GM23248 (cell line): ENCODE measurements at regions not wholly inside any gene's neighbourhood (a gene's known extent, or its start where the extent isn't known, plus 50 kb on each side); places are given as distances from the start of the nearest gene placed in this dataset.
A peak's percentile ranks its signal among the peaks of the same experiment; 100 is the strongest.

Experiments
- DNase-seq: peaks from one replicate; pipeline ENCODE4 v3.0.0-alpha.2; 2015
- H2AFZ ChIP-seq: fragments of 200-600 bp; sonication (generic); 2 replicates; pipeline ENCODE4 v1.6.1; 2016; ENCODE audit warnings: antibody characterized with exemption
- H3F3A ChIP-seq: fragments of 200-600 bp; sonication (generic); 2 replicates; pipeline ENCODE4 v1.6.1; 2016; ENCODE audit warnings: mild to moderate bottlenecking, antibody characterized with exemption, mixed run types; ENCODE audit not compliant: insufficient read depth
- H3K27ac ChIP-seq: fragments of 200-600 bp; sonication (generic); 2 replicates; pipeline ENCODE4 v1.5.1; 2016; ENCODE audit warnings: mild to moderate bottlenecking
- H3K27me3 ChIP-seq: fragments of 200-600 bp; sonication (generic); replicated peaks from 2 replicates; pipeline ENCODE4 v1.6.1; 2016; ENCODE audit warnings: mild to moderate bottlenecking; ENCODE audit not compliant: insufficient read depth
- H3K36me3 ChIP-seq: fragments of 200-600 bp; sonication (generic); 2 replicates; pipeline ENCODE4 v1.6.1; 2016; ENCODE audit warnings: low read depth, mild to moderate bottlenecking
- H3K4me1 ChIP-seq: fragments of 200-600 bp; sonication (generic); 2 replicates; pipeline ENCODE4 v1.6.1; 2016; ENCODE audit warnings: mild to moderate bottlenecking; ENCODE audit not compliant: insufficient read depth
- H3K4me2 ChIP-seq: fragments of 200-600 bp; sonication (generic); one replicate; pipeline ENCODE4 v1.6.1; 2016; ENCODE audit warnings: mild to moderate bottlenecking; ENCODE audit not compliant: unreplicated experiment
- H3K4me3 ChIP-seq: fragments of 200-600 bp; sonication (generic); 2 replicates; pipeline ENCODE4 v1.5.1; 2016; ENCODE audit warnings: mild to moderate bottlenecking
- H3K79me2 ChIP-seq: fragments of 200-600 bp; sonication (generic); 2 replicates; pipeline ENCODE4 v1.6.1; 2016; ENCODE audit warnings: mild to moderate bottlenecking; ENCODE audit not compliant: insufficient read depth
- H3K9ac ChIP-seq: fragments of 200-600 bp; sonication (generic); 2 replicates; pipeline ENCODE4 v1.6.1; 2016; ENCODE audit warnings: mild to moderate bottlenecking
- H3K9me2 ChIP-seq: fragments of 200-600 bp; sonication (generic); 2 replicates; pipeline ENCODE4 v1.6.1; 2016; ENCODE audit warnings: mixed run types, mild to moderate bottlenecking, moderate library complexity; ENCODE audit not compliant: insufficient read depth
- H3K9me3 ChIP-seq: fragments of 200-600 bp; sonication (generic); one replicate; pipeline ENCODE4 v1.6.1; 2017; ENCODE audit warnings: low read depth
- H4K20me1 ChIP-seq: fragments of 200-600 bp; sonication (generic); 2 replicates; pipeline ENCODE4 v1.6.0; 2016; ENCODE audit not compliant: insufficient read depth
- EZH2 ChIP-seq: fragments of 200-600 bp; sonication (generic); IDR thresholded peaks from 2 replicates; pipeline ENCODE4 v1.6.1; 2018; ENCODE audit warnings: antibody characterized with exemption, mild to moderate bottlenecking; ENCODE audit not compliant: insufficient read depth, poor library complexity, severe bottlenecking
- EZH2phosphoT487 ChIP-seq: fragments of 200-600 bp; sonication (generic); IDR thresholded peaks from 2 replicates; pipeline ENCODE4 v1.6.1; 2018; ENCODE audit warnings: antibody characterized with exemption, moderate library complexity, mild to moderate bottlenecking, low read depth; ENCODE audit not compliant: insufficient read depth
- WGBS, 2 experiments: methylation state at CpG; one replicate each; pipeline ENCODE4 v1.1.6; 2015 to 2017; ENCODE audit warnings: low lambda C conversion rate in 2 of 2, low coverage in 1 of 2; ENCODE audit errors: missing lambda C conversion rate in 2 of 2; 5-methylcytosine and 5-hydroxymethylcytosine counted together
- in situ Hi-C: fragments of 300-500 bp; cut with MboI; formaldehyde crosslinking; loops from 2 replicates; pipeline ENCODE4 v1.15.0; 2020

DNA sequence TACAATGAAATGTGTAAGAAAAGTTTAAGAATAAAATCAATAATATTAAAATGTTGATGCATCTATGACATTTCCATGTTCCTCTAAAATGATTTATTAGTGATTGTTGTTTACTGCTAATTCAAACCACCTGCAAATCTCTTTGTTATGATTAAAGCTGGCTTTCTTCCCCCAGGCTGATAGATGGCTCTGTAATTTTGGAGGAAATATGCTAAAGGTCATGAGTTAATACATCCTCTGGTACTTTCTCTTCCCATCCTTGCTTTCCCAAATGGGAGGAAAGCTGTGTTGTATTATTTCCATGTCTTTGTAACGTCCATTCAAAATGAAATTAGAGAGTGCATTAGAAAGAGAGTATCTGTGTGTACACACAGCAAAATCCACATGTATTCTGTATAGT lies 139.5 kb upstream of the TMCO5A start:
- Histone ChIP-seq H3K4me2 (no peak overlapping the region), H3K27me3 (no peaks in the 10 kb centered on the region), H3K4me1 (peaks cover 5% of the 10 kb centered on the region), H3K36me3 (no peaks in the 10 kb centered on the region), H3F3A (no peaks in the 10 kb centered on the region), H3K4me3 (no peak overlapping the region), H3K79me2 (no peaks in the 10 kb centered on the region), H3K9me3 (no peaks in the 10 kb centered on the region), H2AFZ (no peak overlapping the region), H3K9ac (no peak overlapping the region), H4K20me1 (no peaks in the 10 kb centered on the region), H3K9me2 (no peaks in the 10 kb centered on the region), H3K27ac (no peak overlapping the region)
- no peak for DNase-seq
- 7 to 9% methylated on average over 1 of the region's 1 CpG for WGBS, 2 experiments
- TF ChIP-seq EZH2phosphoT487 (no peak), EZH2 (no peak)
- in situ Hi-C loops = no loop called here

DNA sequence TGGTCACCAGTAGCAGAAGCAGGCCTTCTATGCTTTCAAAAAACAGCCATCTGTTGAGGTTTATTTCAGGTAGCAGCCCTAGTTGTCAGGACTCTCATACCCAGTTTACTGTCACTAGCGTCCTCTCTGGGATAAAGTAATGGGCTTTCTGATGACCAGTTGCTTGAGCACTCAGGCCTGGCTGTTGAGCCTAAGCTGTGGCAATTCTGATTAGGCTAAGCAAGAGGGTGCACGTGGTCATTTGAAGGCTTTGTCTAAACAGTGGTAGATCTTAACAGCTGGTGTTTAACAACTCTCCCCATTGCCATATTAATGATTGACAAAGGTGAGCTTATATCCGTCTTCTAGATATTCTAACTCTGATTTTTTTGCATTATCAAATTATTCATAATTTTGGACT lies 132.9 kb upstream of the TMCO5A start:
- Histone ChIP-seq H3K4me2 (no peak overlapping the region), H3K27ac (no peak overlapping the region), H3F3A (no peaks in the 10 kb centered on the region), H3K4me3 (no peak overlapping the region), H4K20me1 (no peaks in the 10 kb centered on the region), H3K9ac (no peak overlapping the region), H2AFZ (no peak overlapping the region), H3K27me3 (no peaks in the 10 kb centered on the region), H3K4me1 (no peaks in the 10 kb centered on the region), H3K9me3 (no peaks in the 10 kb centered on the region), H3K79me2 (no peaks in the 10 kb centered on the region), H3K36me3 (no peaks in the 10 kb centered on the region), H3K9me2 (no peaks in the 10 kb centered on the region)
- TF ChIP-seq EZH2phosphoT487 (no peak), EZH2 (no peak)
- in situ Hi-C loops = no loop called here
- WGBS, 2 experiments = 66 to 71% methylated on average over 3 of the region's 3 CpGs
- DNase-seq = no peak

DNA sequence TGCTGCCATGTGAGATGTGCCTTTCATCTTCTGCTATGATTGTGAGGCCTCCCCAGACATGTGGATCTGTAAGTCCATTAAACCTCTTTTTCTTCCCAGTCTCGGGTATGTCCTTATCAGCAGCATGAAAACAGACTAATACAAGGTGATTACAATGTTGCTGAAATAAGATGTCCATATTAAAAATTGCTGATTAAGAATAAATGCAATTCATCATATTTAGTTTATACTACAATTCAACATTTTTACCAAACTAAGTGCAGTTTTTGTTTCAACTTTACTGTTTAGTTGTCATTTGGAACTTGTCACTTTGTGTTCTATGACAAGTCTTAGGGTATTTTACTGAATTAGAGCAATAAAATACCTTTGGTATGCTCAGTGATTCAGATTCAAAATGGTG lies 127.6 kb upstream of the TMCO5A start:
- H3K79me2 ChIP-seq = no peaks in the 10 kb centered on the region
- H3K9me3 ChIP-seq = no peaks in the 10 kb centered on the region
- in situ Hi-C loops = no loop called here
- no peak overlapping the region for H2AFZ ChIP-seq
- H3K9me2 ChIP-seq = no peaks in the 10 kb centered on the region
- H3K36me3 ChIP-seq = no peaks in the 10 kb centered on the region
- 33 to 57% methylated on average over 1 of the region's 1 CpG for WGBS, 2 experiments
- H3F3A ChIP-seq = no peaks in the 10 kb centered on the region
- no peak overlapping the region for H3K4me3 ChIP-seq
- no peak overlapping the region for H3K27ac ChIP-seq
- H3K4me1 ChIP-seq = no peaks in the 10 kb centered on the region
- H3K9ac ChIP-seq = no peak overlapping the region
- no peak overlapping the region for H3K4me2 ChIP-seq
- H4K20me1 ChIP-seq = no peaks in the 10 kb centered on the region
- TF ChIP-seq EZH2 (no peak), EZH2phosphoT487 (no peak)
- no peak for DNase-seq
- H3K27me3 ChIP-seq = no peaks in the 10 kb centered on the region

DNA sequence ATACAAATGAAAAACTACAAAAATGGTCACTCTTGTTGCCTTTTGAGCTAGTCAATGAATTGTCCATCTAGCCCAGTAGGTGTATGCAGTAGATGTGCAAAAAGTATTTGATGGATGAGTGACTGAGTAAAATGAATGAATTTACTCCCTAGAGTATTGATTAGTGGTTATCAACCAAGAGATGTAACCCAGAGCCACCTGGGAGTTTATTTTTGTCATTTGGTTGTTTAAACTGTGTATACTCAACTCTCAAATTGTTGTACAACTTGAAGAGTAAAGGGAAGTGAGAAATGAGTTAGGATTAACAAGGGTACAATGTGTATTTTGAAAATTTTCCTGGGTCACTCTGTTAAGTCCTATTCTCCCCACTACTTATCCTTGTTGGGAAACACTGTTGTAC lies 124.1 kb upstream of the TMCO5A start:
- H3K4me1 ChIP-seq = no peaks in the 10 kb centered on the region
- H3K27me3 ChIP-seq = no peaks in the 10 kb centered on the region
- no peaks in the 10 kb centered on the region for H4K20me1 ChIP-seq
- H3K9me2 ChIP-seq = no peaks in the 10 kb centered on the region
- in situ Hi-C loops = no loop called here
- no peaks in the 10 kb centered on the region for H3F3A ChIP-seq
- no peaks in the 10 kb centered on the region for H3K36me3 ChIP-seq
- no peak overlapping the region for H3K9ac ChIP-seq
- no peaks in the 10 kb centered on the region for H3K9me3 ChIP-seq
- TF ChIP-seq EZH2 = no peak
- no peak for TF ChIP-seq EZH2phosphoT487
- no peak overlapping the region for H2AFZ ChIP-seq
- no peak overlapping the region for H3K4me3 ChIP-seq
- no peak overlapping the region for H3K27ac ChIP-seq
- H3K79me2 ChIP-seq = no peaks in the 10 kb centered on the region
- no peak for DNase-seq
- no peak overlapping the region for H3K4me2 ChIP-seq

DNA sequence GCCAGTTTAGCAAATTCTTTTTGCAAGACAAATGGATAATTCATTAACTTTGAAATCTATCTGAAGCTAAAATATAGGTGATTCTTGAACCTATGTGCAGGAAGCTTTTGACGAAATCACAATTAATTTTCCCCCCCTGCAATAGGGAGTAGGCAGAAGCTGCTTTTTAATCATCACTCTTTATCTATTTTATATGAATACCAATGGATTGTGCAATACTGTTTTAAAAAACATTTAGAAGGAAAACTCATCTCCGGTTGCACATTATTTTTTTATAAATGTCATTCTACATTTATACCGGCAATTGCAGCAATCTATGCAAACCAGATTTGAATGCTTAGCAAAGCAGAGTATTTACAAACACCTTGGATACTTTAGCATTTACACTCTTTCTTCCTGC lies 121.1 kb upstream of the TMCO5A start:
- Histone ChIP-seq H3K4me3 (no peak overlapping the region), H3K27ac (no peak overlapping the region), H3K27me3 (no peaks in the 10 kb centered on the region), H3K9me2 (no peaks in the 10 kb centered on the region), H3K79me2 (no peaks in the 10 kb centered on the region), H3K36me3 (no peaks in the 10 kb centered on the region), H3F3A (no peaks in the 10 kb centered on the region), H2AFZ (no peak overlapping the region), H4K20me1 (no peaks in the 10 kb centered on the region), H3K9ac (no peak overlapping the region), H3K4me2 (no peak overlapping the region), H3K4me1 (no peaks in the 10 kb centered on the region), H3K9me3 (no peaks in the 10 kb centered on the region)
- peak; percentile 12 for DNase-seq
- TF ChIP-seq EZH2 = no peak
- no peak for TF ChIP-seq EZH2phosphoT487
- in situ Hi-C loops = no loop called here
- 67 to 74% methylated on average over 3 of the region's 3 CpGs for WGBS, 2 experiments
